ENCODE measurements at regions not wholly inside any gene's neighbourhood (a gene's known extent, or its start where the extent isn't known, plus 50 kb on each side); places are given as distances from the start of the nearest gene placed in this dataset.
"Not testable (repeated sequence)": the region's sequence is repeated elsewhere in the genome, so short reads cannot be mapped to it uniquely, and the experiment has no call there.

GRCh38 chr3:164748626-164749025, 329.7 kb downstream of the SI start:
- no peak for DNase-seq (ENCODE audit: low read depth)

- DNase-seq (ENCODE audit: low read depth), result no peak
Observed at GRCh38 chr3:164741869-164742268, 336.4 kb downstream of the SI start.

GRCh38 chr3:164737174-164737573, 341.1 kb downstream of the SI start:
- DNase-seq (ENCODE audit: low read depth), result no peak

- no peak for DNase-seq (ENCODE audit: low read depth)
Observed at GRCh38 chr3:164732166-164732565, 346.1 kb downstream of the SI start.

- DNase-seq (ENCODE audit: low read depth), result no peak
Observed at GRCh38 chr3:164730815-164731360, 347.4 kb downstream of the SI start.

GRCh38 chr3:164723396-164723795, 354.9 kb downstream of the SI start:
- no peak for DNase-seq (ENCODE audit: low read depth)

- DNase-seq (ENCODE audit: low read depth), result not testable (repeated sequence)
Observed at GRCh38 chr3:164702808-164703207, 375.5 kb downstream of the SI start.

- DNase-seq (ENCODE audit: low read depth), result no peak
Observed at GRCh38 chr3:164687902-164688301, 390.4 kb downstream of the SI start.

- no peak for DNase-seq (ENCODE audit: low read depth)
Observed at GRCh38 chr3:164687211-164687610, 391.1 kb downstream of the SI start.

GRCh38 chr3:164683489-164683888, 394.8 kb downstream of the SI start:
- no peak for DNase-seq (ENCODE audit: low read depth)

GRCh38 chr3:164679245-164679644, 399.1 kb downstream of the SI start:
- DNase-seq (ENCODE audit: low read depth), result no peak

- DNase-seq (ENCODE audit: low read depth), result no peak
Observed at GRCh38 chr3:164677317-164677716, 401.0 kb downstream of the SI start.

- no peak for DNase-seq (ENCODE audit: low read depth)
Observed at GRCh38 chr3:164673738-164674137, 404.6 kb downstream of the SI start.

GRCh38 chr3:164658125-164658524, 420.2 kb downstream of the SI start:
- no peak for DNase-seq (ENCODE audit: low read depth)

GRCh38 chr3:164657631-164658030, 420.7 kb downstream of the SI start:
- DNase-seq (ENCODE audit: low read depth), result no peak

GRCh38 chr3:164655462-164655861, 422.8 kb downstream of the SI start:
- DNase-seq (ENCODE audit: low read depth), result no peak

GRCh38 chr3:164641071-164641470, 437.2 kb downstream of the SI start:
- peak; percentile 28 for DNase-seq (ENCODE audit: low read depth)

GRCh38 chr3:164640591-164640990, 437.7 kb downstream of the SI start:
- DNase-seq (ENCODE audit: low read depth), result peak; percentile 7

- no peak for DNase-seq (ENCODE audit: low read depth)
Observed at GRCh38 chr3:164620956-164621355, 457.3 kb downstream of the SI start.

- no peak for DNase-seq (ENCODE audit: low read depth)
Observed at GRCh38 chr3:164620423-164620822, 457.9 kb downstream of the SI start.

GRCh38 chr3:164612751-164613150, 465.5 kb downstream of the SI start:
- DNase-seq (ENCODE audit: low read depth), result no peak

- DNase-seq (ENCODE audit: low read depth), result no peak
Observed at GRCh38 chr3:164608554-164609276, 469.6 kb downstream of the SI start.

GRCh38 chr3:164604687-164605086, 473.6 kb downstream of the SI start:
- no peak for DNase-seq (ENCODE audit: low read depth)

GRCh38 chr3:164577667-164578210, 500.6 kb downstream of the SI start:
- no peak for DNase-seq (ENCODE audit: low read depth)

All from GM04503 (cell line).